ENCODE measurements at regions not wholly inside any gene's neighbourhood (a gene's known extent, or its start where the extent isn't known, plus 50 kb on each side); places are given as distances from the start of the nearest gene placed in this dataset.

DNA sequence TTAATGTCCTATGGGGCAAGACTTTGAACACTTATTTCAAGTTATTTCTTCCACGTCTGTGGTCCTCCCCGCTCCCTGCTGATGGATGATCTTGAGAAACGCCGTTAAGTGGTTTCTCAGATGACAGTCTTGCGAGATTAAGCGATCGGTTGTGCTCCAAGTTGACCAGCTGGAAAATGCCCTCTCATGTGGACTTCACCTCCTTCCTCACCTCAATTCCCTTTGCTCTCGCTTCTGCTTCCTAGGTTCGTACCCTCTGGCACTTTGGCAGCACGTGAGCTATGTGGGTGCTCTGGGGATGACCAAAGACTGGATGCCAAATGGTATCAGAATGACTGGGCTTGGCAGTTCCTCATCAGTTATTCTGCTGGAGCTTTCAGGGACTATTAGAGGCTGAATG lies 480.0 kb downstream of the ZNF536 start:
- ATAC-seq (no peak), DNase-seq (ENCODE audit: low read depth, low spot score) (no peak)
- Histone ChIP-seq H3K36me3 (ENCODE audit: control insufficient read depth, insufficient read depth, low read length) (no peaks in the 10 kb centered on the region), H3K9me3 (ENCODE audit: control insufficient read depth, insufficient read depth, low read depth, low read length) (no peaks in the 10 kb centered on the region), H3K27ac (ENCODE audit: low read length) (no peak overlapping the region), H3K4me1 (ENCODE audit: control insufficient read depth, insufficient read depth, low read length) (no peaks in the 10 kb centered on the region), H3K27me3 (ENCODE audit: control insufficient read depth, insufficient read depth, low read length) (no peaks in the 10 kb centered on the region), H3K4me3 (ENCODE audit: low read depth in 2 of 2, low read length in 2 of 2) (no peak overlapping the region)
- ChIA-PET POLR2A (no interaction called here), CTCF (no interaction called here)
- TF ChIP-seq, protein P1, sequence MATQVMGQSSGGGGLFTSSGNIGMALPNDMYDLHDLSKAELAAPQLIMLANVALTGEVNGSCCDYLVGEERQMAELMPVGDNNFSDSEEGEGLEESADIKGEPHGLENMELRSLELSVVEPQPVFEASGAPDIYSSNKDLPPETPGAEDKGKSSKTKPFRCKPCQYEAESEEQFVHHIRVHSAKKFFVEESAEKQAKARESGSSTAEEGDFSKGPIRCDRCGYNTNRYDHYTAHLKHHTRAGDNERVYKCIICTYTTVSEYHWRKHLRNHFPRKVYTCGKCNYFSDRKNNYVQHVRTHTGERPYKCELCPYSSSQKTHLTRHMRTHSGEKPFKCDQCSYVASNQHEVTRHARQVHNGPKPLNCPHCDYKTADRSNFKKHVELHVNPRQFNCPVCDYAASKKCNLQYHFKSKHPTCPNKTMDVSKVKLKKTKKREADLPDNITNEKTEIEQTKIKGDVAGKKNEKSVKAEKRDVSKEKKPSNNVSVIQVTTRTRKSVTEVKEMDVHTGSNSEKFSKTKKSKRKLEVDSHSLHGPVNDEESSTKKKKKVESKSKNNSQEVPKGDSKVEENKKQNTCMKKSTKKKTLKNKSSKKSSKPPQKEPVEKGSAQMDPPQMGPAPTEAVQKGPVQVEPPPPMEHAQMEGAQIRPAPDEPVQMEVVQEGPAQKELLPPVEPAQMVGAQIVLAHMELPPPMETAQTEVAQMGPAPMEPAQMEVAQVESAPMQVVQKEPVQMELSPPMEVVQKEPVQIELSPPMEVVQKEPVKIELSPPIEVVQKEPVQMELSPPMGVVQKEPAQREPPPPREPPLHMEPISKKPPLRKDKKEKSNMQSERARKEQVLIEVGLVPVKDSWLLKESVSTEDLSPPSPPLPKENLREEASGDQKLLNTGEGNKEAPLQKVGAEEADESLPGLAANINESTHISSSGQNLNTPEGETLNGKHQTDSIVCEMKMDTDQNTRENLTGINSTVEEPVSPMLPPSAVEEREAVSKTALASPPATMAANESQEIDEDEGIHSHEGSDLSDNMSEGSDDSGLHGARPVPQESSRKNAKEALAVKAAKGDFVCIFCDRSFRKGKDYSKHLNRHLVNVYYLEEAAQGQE (IDR thresholded peaks at IDR 0.05; ENCODE audit: insufficient read depth in 1 of 2, low read depth in 2 of 2, low read length in 1 of 2) = no peak
- in situ Hi-C loops (cut with HindIII; ENCODE audit: low pct_unique_long_range_greater_than_20kb, low sequenced_read_pairs) (no loop called here), intact Hi-C loops (cut with micrococcal nuclease; ENCODE audit: unreplicated experiment) (no loop called here)
- no TSS peak for BruUV-seq (replicated peaks)

DNA sequence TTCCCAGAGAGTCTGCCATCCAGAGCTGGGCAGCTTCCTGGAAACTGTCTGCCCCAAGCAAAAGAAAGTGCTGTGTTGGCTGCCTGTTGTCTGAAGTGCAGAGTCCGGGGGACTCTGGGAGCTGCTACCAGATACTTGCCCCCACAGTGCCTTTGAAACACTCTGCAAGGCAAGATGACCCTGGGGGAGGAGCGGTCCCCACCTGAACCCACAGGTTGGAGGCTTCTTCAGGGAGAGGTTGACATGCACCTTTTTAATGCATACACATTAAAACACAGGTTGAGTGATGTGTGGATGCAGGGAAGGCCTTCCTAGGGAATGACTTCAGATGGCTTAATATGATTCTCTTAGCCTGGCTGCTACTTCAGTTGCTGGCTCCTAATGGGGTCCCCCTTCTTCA lies 479.5 kb downstream of the ZNF536 start:
- CTCF ChIA-PET = no interaction called here
- ATAC-seq (no peak), DNase-seq (ENCODE audit: low read depth, low spot score) (no peak)
- no peaks in the 10 kb centered on the region for H3K36me3 ChIP-seq (ENCODE audit: control insufficient read depth, insufficient read depth, low read length)
- no peak overlapping the region for H3K4me3 ChIP-seq (ENCODE audit: low read depth in 2 of 2, low read length in 2 of 2)
- H3K27ac ChIP-seq (ENCODE audit: low read length) = no peak overlapping the region
- H3K4me1 ChIP-seq (ENCODE audit: control insufficient read depth, insufficient read depth, low read length) = no peaks in the 10 kb centered on the region
- POLR2A ChIA-PET = no interaction called here
- in situ Hi-C loops (cut with HindIII; ENCODE audit: low pct_unique_long_range_greater_than_20kb, low sequenced_read_pairs) = no loop called here
- intact Hi-C loops (cut with micrococcal nuclease; ENCODE audit: unreplicated experiment) = no loop called here
- TF ChIP-seq SIN3A (IDR thresholded peaks at IDR 0.05; ENCODE audit: borderline replicate concordance, insufficient read depth, low read depth, low read length) (no peak), POLR2AphosphoS5 (IDR thresholded peaks at IDR 0.05; ENCODE audit: low read depth, low read length) (no peak), TCF7L2 (IDR thresholded peaks at IDR 0.05; ENCODE audit: low read depth, low read length) (no peak)
- TF ChIP-seq, protein P1 (IDR thresholded peaks at IDR 0.05; ENCODE audit: insufficient read depth in 1 of 2, low read depth in 2 of 2, low read length in 1 of 2) = no peak
- TF ChIP-seq, protein P2, sequence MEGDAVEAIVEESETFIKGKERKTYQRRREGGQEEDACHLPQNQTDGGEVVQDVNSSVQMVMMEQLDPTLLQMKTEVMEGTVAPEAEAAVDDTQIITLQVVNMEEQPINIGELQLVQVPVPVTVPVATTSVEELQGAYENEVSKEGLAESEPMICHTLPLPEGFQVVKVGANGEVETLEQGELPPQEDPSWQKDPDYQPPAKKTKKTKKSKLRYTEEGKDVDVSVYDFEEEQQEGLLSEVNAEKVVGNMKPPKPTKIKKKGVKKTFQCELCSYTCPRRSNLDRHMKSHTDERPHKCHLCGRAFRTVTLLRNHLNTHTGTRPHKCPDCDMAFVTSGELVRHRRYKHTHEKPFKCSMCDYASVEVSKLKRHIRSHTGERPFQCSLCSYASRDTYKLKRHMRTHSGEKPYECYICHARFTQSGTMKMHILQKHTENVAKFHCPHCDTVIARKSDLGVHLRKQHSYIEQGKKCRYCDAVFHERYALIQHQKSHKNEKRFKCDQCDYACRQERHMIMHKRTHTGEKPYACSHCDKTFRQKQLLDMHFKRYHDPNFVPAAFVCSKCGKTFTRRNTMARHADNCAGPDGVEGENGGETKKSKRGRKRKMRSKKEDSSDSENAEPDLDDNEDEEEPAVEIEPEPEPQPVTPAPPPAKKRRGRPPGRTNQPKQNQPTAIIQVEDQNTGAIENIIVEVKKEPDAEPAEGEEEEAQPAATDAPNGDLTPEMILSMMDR (IDR thresholded peaks at IDR 0.05) = no peak
- H3K27me3 ChIP-seq (ENCODE audit: control insufficient read depth, insufficient read depth, low read length) = no peaks in the 10 kb centered on the region
- no peaks in the 10 kb centered on the region for H3K9me3 ChIP-seq (ENCODE audit: control insufficient read depth, insufficient read depth, low read depth, low read length)
- BruUV-seq (replicated peaks) = no TSS peak

All from Panc1 (cell line).